ENCODE measurements at regions not wholly inside any gene's neighbourhood (a gene's known extent, or its start where the extent isn't known, plus 50 kb on each side); places are given as distances from the start of the nearest gene placed in this dataset.

GRCh38 chr4:80141543-80141942 is 55.8 kb upstream of the PRDM8 start:
- Histone ChIP-seq H3K36me3 (ENCODE audit: control insufficient read depth, insufficient read depth, low read length) (no peaks in the 10 kb centered on the region), H3K4me2 (ENCODE audit: low read depth, low read length) (no peak overlapping the region), H3K27ac (ENCODE audit: insufficient read depth, low read length) (no peak overlapping the region), H3K9ac (ENCODE audit: low read depth, low read length) (no peak overlapping the region), H2BK5ac (ENCODE audit: low read depth, low read length, poor library complexity, severe bottlenecking) (no peak overlapping the region), H2BK120ac (ENCODE audit: low read depth, low read length) (no peak overlapping the region), H4K5ac (ENCODE audit: low read depth, low read length) (no peak overlapping the region), H2AK9ac (replicated peaks; ENCODE audit: low read depth, low read length, poor library complexity) (no peak overlapping the region), H3K23ac (ENCODE audit: low read depth, low read length) (no peak overlapping the region), H3K14ac (replicated peaks; ENCODE audit: low read depth, low read length) (no peak overlapping the region), H4K20me1 (ENCODE audit: insufficient read depth, low read length) (no peaks in the 10 kb centered on the region), H2BK20ac (ENCODE audit: low read depth, low read length) (no peak overlapping the region), H3K79me1 (ENCODE audit: low read depth in 1 of 2, low read length in 2 of 2) (no peaks in the 10 kb centered on the region), H3K4me1 (ENCODE audit: control insufficient read depth, insufficient read depth, low read length) (peaks cover 3% of the 10 kb centered on the region), H3K4me3 (ENCODE audit: insufficient read depth, low read depth, low read length) (no peak overlapping the region), H2AFZ (replicated peaks; ENCODE audit: low read length, poor library complexity) (no peak overlapping the region), H3K18ac (ENCODE audit: low read depth, low read length) (no peak overlapping the region), H3K9me3 (ENCODE audit: control insufficient read depth, insufficient read depth, low read length) (no peaks in the 10 kb centered on the region), H3K27me3 (ENCODE audit: control insufficient read depth, insufficient read depth, low read length) (no peaks in the 10 kb centered on the region), H3K56ac (ENCODE audit: extremely low read depth, insufficient read depth, low read length) (no peak overlapping the region), H2AK5ac (ENCODE audit: low read depth, low read length) (no peak overlapping the region), H4K91ac (ENCODE audit: insufficient read depth, low read depth, low read length) (no peak overlapping the region), H3K9me1 (ENCODE audit: insufficient read depth, low read length) (peaks cover 3% of the 10 kb centered on the region; the same call in 1 of the 2 replicates), H2BK15ac (ENCODE audit: low read depth, low read length) (no peak overlapping the region), H3K4ac (ENCODE audit: low read depth, low read length) (no peak overlapping the region), H4K8ac (ENCODE audit: low read depth in 2 of 2, low read length in 2 of 2) (no peak overlapping the region)
- BruUV-seq (replicated peaks): no TSS peak
- WGBS, 2 experiments (ENCODE audit: extremely low coverage in 2 of 2, insufficient read length in 1 of 2): no CpG with 5 or more reads among the region's 2 CpGs
- intact Hi-C loops (cut with micrococcal nuclease): no loop called here
- CTCF ChIA-PET: interaction anchor here (0.7 to 1.5 kb wide), 2 partner anchors 17 to 605 kb away, joined by 3 read pairs; no protein-coding TSS in a partner anchor
- dilution Hi-C loops (cut with HindIII; ENCODE audit: low sequenced_read_pairs, unreplicated experiment): no loop called here
- DNase-seq (no peak), ATAC-seq (ENCODE audit: low read depth) (no peak)
- POLR2A ChIA-PET (ENCODE audit: unreplicated experiment): no interaction called here
- TF ChIP-seq RAD21 (IDR thresholded peaks at IDR 0.05; ENCODE audit: low read length): no peak
- TF ChIP-seq BHLHE40 (IDR thresholded peaks at IDR 0.05; ENCODE audit: low read depth, low read length): no peak
- no peak for TF ChIP-seq USF2 (IDR thresholded peaks at IDR 0.05; ENCODE audit: low read depth, low read length)
- TF ChIP-seq MXI1 (IDR thresholded peaks at IDR 0.05; ENCODE audit: borderline replicate concordance, low read depth, low read length): no peak
- no peak for TF ChIP-seq MAZ (IDR thresholded peaks at IDR 0.05; ENCODE audit: borderline replicate concordance, low read depth, low read length)
- no peak for TF ChIP-seq CEBPB (IDR thresholded peaks at IDR 0.05; ENCODE audit: low read depth, low read length)
- no peak for TF ChIP-seq FOS (IDR thresholded peaks at IDR 0.05; ENCODE audit: low read depth, low read length)
- no peak for TF ChIP-seq RFX5 (IDR thresholded peaks at IDR 0.05; ENCODE audit: low read depth, low read length)
- no peak for TF ChIP-seq POLR2A (IDR thresholded peaks at IDR 0.05; ENCODE audit: low read depth, low read length)
- TF ChIP-seq, protein P1, sequence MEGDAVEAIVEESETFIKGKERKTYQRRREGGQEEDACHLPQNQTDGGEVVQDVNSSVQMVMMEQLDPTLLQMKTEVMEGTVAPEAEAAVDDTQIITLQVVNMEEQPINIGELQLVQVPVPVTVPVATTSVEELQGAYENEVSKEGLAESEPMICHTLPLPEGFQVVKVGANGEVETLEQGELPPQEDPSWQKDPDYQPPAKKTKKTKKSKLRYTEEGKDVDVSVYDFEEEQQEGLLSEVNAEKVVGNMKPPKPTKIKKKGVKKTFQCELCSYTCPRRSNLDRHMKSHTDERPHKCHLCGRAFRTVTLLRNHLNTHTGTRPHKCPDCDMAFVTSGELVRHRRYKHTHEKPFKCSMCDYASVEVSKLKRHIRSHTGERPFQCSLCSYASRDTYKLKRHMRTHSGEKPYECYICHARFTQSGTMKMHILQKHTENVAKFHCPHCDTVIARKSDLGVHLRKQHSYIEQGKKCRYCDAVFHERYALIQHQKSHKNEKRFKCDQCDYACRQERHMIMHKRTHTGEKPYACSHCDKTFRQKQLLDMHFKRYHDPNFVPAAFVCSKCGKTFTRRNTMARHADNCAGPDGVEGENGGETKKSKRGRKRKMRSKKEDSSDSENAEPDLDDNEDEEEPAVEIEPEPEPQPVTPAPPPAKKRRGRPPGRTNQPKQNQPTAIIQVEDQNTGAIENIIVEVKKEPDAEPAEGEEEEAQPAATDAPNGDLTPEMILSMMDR (conservative IDR thresholded peaks at IDR 0.05; ENCODE audit: low read depth, low read length): no peak
- TF ChIP-seq NFE2L2 (IDR thresholded peaks at IDR 0.05; ENCODE audit: low read depth, low read length): no peak
- no peak for TF ChIP-seq CHD1 (IDR thresholded peaks at IDR 0.05; ENCODE audit: low read depth, low read length)
- TF ChIP-seq SMC3 (IDR thresholded peaks at IDR 0.05; ENCODE audit: low read depth, low read length): no peak
- TF ChIP-seq MAFK (IDR thresholded peaks at IDR 0.05; ENCODE audit: low read depth, low read length): no peak
- no peak for TF ChIP-seq RCOR1 (IDR thresholded peaks at IDR 0.05; ENCODE audit: insufficient replicate concordance, low read length)
- TF ChIP-seq, protein P2, sequence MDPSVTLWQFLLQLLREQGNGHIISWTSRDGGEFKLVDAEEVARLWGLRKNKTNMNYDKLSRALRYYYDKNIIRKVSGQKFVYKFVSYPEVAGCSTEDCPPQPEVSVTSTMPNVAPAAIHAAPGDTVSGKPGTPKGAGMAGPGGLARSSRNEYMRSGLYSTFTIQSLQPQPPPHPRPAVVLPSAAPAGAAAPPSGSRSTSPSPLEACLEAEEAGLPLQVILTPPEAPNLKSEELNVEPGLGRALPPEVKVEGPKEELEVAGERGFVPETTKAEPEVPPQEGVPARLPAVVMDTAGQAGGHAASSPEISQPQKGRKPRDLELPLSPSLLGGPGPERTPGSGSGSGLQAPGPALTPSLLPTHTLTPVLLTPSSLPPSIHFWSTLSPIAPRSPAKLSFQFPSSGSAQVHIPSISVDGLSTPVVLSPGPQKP (IDR thresholded peaks at IDR 0.05; ENCODE audit: borderline replicate concordance, low read depth, low read length): no peak
- in situ Hi-C loops (cut with MboI; ENCODE audit: low sequenced_read_pairs): no loop called here

Data from IMR-90 (cell line).